NOMO-1 (cell line): ENCODE measurements at regions not wholly inside any gene's neighbourhood (a gene's known extent, or its start where the extent isn't known, plus 50 kb on each side); places are given as distances from the start of the nearest gene placed in this dataset.
"Not testable (repeated sequence)": the region's sequence is repeated elsewhere in the genome, so short reads cannot be mapped to it uniquely, and the experiment has no call there.

Experiments used
- DNase-seq, 2 experiments: peaks; one replicate each; lab custom pipeline; 2025; ENCODE audit not compliant: unreplicated experiment in 2 of 2; lab: John Stamatoyannopoulos, UW

DNA sequence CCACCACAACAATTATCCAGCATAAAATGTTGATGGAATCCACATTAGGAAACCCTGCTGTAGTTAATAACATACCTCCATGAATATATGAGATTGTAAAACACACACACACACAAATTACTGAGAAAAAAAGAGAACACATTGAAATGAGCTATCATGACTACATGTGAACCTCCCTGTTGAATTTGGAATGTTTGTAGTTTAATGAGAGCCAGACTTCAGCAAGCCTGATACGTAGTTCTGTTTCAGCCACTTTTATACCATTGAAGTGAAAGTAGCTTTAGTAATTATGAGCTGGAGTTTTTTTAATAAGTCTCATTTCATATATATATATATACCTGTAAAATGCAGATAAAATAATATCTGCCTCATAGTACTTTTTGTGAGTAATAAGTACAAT is 1146.4 kb downstream of the NAALADL2 start:
- DNase-seq: no peak

DNA sequence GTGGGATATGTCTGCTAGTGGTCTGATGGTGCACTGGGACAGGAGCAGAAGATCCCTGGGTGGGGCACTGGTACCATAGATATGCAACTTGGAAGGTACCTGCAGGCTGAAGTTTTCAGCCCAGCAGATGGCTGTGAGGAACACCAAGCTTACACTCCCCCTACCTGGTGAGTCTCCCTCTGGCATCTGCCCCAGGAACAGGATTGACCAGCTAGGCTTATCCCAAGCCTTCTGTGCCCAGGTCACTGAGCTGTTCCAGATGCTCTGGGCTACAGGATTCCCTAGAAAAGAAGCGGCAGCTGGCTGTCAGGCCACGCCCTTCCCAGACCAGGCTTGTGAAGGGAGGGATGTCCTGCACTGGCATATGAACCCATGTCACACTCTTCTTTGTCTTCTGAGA is 1130.0 kb downstream of the NAALADL2 start:
- DNase-seq: no peak

DNA sequence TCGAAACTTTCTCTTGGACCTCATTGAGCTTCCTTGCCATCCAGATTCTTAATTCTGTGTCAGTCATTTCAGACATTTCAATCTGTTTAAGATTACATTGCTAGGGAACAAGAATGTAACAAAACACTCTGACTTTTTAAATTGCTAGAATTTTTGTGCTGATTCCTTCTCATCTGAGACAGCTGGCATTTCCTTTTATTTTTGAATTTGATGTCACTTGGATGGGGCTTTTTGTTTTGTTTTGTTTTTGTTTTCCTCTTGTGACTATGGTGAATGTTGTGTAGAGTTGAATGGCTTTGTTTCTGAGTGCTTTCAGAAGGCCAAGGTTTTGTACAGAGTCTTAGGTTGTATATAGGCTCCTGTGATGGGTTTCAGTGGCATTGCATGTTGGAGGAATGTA is 1129.3 kb downstream of the NAALADL2 start:
- no peak for DNase-seq

DNA sequence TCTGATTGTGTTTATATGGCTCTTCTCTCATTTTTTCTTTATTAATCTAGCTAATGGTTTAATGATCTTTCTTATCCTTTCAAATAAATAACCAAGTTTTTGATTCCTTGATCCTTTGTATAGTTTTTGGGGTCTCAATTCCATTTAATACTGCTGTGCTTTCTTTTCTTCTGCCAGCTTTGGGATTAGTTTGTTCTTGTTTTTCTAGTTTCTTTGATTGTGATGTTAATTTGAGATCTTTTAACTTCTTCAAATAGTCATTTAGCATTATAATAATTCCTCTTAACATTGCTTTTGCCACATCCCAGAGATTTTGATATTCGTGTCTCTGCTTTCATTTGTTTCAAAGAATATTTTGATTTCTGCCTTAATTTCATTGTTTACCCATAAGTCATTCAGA is 1126.6 kb downstream of the NAALADL2 start:
- no peak for DNase-seq

DNA sequence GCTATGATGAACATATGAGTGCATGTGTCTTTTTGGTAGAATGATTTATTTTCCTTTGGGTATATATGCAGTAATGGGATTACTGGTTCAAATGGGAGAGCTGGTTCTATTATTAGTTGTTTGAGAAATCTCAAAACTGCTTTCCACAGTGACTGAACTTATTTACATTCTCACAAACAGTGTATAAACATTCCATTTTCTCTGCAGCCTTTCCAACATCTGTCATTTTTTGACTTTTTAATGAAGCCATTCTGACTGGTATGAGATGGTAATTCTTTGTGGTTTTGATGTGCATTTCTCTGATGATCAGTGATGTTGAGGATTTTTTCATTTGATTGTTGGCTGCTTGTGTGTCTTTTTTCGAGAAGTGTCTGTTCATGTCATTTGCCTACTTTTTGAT is 1124.2 kb downstream of the NAALADL2 start:
- DNase-seq: no peak

DNA sequence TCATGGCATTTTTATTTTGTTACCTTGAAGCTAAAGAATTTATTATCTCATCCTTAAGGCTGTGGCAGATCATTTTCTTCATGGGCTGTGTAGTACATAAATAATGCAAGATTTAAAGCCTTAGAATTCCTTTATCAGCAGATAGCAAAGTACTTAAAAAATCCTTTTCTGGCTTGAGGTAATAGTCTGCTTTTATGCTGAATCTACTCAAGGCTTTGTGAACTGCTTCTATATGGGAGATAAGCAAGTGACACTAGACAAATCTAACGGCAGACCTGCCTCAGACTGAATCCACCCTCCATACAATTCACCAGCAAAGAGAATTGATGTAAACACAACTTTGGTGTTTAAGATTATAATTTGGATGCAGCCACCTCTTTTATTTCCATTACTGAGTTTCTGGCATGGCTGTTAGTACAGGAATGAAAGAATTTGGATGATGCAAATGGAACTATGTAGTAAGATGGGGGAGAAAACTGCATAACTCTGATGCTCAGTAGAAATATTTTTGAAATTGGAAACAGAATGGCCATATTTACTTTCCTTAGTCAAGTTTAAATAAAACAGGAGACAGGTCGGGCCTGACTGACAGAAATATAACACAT is 1121.5 kb downstream of the NAALADL2 start:
- no peak for DNase-seq

DNA sequence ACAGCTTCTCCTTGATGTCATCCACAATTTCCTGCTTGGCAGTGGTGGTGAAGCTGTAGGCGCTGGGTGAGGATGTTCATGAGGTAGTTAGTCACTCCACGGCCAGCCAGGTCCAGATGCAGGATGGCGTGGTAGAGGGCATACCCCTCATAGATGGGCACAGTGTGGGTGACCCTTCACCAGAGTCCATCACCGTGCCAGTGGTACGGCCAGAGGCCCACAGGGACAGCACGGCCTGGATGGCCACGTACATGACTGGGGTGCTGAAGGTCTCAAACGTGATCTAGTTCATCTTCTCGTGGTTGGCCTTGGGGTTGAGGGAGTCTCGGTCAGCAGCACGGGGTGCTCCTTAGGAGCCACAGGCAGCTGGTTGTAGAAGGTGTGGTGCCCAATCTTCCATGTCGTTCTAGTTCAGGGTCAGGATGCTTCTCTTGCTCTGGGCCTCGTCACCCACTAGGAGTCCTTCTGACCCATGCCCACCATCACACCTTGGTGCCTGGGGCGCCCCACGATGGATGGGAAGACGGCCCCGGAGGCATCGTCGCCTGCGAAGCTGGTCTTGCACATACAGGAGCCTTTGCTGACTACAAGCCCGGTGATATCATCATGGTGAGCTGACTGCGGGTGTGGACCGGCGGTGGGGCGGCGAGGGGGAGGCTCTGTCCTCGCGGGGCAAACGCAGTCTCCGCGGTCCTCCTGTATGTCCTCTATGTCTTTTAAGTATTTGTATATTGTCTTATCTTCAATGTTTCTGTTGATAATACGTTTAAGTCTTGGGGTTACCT is 1119.0 kb downstream of the NAALADL2 start:
- no peak for DNase-seq

DNA sequence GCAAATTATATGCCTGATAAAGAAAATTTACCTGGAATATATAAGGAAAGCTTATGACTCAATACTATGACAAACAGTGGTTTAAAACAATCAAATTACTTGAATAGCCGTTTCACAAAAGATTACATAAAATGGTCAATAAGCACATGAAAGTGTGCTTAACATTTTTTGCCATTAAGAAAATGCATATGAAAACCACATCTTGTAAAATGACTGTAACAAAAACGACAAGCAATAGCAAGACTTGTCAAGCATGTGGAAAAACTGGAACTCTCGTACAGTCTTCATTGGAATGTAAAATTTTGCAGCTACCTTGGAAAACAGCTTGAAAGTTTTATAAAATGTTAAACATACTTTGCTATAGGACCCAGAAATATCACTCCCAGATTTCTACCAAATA is 1110.3 kb downstream of the NAALADL2 start:
- no peak for DNase-seq

DNA sequence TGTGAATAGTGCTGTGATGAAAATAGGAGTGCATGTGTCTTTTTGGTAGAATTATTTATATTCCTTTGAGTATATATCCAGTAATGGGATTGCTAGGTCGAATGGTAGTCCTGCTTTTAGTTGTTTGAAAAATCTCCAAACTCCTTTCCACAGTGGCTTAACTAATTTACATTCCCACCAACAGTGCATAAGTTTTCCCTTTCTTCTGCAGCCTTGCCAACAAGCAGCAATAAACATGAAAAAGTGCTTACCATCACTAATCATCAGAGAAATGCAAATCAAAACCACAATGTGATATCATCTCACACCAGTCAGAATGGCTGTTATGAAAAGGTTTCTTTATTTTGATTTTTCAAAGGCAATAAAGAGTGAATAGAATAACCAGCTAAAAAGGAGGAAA is 1105.9 kb downstream of the NAALADL2 start:
- DNase-seq: no peak

DNA sequence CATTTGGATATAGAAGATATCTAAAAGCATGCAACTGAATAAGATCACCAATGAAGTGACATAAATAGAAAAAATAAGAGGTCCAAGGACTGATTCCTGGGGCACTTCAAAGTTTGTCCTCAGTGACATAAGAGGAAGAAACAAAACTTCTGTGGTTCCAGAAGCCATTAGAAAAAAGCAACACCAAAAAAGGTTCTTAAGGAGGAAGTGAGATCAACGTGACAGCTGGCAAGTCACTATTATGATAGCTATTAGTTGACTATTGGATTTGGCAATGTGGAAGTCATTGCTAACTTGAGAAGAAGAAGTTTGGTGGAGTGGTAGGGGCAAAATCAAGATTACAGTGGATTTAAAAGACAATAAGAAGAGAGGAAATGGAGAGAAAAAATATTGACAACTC is 1098.3 kb downstream of the NAALADL2 start:
- DNase-seq: peak in 1 of 2 experiments; percentile 43

DNA sequence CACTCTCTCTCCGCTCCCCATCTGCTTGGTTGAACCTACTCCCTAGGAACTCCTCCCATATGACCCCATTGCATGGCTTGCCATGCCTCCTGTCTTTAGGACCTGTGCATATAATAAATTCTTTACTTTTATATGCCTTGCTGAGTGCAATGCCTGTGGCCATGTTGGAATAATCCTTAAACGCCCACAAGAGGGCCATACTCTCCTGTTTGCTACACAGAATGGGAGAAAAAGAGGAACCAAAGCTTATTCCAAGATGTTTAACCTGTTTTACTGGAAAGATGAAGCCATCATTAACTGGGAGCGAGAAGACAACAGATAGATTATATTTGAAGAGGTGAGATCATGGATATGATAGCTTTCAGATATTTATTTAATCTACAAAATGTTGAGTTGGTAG is 1097.8 kb downstream of the NAALADL2 start:
- no peak for DNase-seq

DNA sequence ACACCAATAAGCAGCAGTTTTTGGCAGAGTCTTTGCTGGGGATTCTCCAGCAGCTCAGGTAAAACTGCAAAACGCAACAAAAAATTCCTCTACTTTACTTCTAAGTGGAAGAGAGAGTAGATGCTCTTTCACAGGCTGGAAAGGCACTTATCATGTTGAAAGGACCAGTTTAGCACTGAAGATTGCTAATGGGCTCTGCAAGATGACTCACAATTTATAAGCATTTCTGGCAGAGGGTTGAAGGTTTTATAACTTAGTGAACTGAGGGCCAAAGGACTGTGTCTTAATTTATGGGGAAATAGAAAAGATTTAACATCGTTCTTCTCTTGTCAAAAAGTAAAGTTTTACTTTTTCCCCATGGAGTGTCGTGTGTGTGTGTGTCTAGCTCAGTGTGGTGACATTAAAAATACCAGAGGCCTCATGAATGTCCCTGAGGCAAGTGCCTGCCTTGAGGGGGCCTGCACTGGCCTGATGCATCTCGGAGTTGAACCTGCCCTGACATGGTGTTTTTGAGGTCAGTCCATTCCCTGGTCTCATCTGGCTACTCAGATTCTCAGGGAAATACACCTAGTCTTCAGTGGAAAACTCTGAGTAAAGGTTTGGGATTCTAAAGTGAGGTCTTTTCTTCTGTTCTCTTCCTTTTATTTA is 1092.0 kb downstream of the NAALADL2 start:
- DNase-seq: no peak

DNA sequence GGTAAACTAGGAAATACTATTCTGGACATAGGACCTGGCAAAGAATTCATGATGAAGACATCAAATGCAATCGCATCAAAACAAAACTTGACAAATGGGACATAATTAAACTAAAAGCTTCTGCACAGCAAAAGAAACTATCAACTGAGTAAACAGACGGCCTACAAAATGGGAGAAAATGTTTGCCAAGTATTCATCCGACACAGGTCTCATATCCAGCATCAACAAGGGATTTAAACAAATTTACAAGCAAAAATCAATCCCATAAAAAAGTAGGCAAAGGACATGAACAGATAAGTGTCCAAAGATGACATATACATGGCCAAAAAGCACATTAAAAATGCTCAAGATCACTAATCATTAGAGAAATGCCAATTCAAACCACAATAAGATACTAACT is 1088.9 kb downstream of the NAALADL2 start:
- no peak for DNase-seq

DNA sequence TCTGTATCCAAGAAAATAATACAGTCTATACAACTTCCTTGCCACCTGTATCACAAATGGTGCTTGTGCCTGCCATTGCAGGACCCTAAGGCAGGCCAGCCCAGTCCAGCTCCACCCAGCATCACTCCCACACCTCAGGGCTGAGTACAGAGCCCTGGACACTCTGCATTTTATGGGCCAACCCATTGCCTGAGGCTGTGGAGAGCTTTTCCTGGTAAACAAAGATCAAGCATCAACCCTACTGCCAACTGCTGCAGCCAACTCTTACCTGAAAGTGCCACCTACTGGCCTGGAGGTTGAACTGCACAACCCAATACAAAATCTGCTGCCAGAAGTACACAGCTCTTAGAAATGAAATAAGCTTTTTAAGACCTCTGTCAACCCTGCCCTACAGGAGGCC is 1082.2 kb downstream of the NAALADL2 start:
- DNase-seq: peak in 1 of 2 experiments; percentile 4

DNA sequence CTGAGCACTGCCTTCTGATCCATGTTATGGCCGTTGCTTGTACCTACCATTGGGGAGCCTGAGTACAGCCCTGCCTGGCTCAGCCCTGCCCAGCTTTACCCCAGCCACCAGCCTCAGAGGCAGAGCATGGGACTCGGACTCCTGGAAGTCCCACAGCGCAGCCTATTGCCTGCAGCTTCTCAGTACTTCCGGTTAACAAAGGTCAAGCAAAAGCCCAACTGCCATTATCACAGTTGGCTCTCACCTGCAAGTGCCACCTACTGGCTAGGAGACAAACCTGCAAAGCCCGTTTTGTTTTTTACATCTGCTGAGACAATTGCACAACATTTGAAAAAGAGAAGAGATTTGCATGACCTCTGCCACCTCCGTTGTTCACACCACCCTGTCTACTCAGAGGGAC is 1081.7 kb downstream of the NAALADL2 start:
- DNase-seq: no peak

DNA sequence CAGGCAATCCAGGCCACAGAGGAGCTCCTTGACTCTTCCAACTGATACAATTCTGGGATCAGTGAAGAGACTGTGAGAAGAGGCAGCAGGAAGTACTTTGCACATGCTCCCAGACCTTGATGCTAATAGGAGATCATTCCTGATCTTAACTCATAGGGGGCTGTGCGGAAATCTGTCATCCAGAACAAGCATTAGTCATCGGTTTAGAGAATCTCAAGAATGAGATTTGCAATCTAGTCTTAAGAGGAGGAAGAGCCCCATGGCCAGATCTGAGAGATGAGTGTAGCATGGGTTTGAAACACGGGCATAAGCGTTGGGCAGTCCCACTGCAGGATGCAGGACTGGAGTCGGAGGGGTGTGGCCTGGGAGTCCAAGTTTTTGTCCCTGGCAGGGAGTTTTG is 1081.1 kb downstream of the NAALADL2 start:
- no peak for DNase-seq

DNA sequence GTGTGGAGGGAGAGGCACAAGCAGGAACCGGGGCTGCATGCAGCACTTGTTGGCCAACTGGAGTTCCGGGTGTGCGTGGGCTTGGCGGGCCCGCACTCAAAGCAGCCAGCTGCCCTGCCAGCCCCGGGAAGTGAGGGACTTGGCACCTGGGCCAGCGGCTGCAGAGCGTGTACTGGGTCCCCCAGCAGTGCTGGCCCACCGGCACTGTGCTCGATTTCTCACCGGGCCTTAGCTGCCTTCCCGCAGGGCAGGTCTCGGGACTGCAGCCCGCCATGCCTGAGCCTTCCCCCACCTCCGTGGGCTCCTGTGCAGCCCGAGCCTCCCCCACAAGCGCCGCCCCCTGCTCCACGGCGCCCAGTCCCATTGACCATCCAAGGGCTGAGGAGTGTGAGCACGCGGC is 1078.2 kb downstream of the NAALADL2 start:
- DNase-seq: not testable (repeated sequence)

DNA sequence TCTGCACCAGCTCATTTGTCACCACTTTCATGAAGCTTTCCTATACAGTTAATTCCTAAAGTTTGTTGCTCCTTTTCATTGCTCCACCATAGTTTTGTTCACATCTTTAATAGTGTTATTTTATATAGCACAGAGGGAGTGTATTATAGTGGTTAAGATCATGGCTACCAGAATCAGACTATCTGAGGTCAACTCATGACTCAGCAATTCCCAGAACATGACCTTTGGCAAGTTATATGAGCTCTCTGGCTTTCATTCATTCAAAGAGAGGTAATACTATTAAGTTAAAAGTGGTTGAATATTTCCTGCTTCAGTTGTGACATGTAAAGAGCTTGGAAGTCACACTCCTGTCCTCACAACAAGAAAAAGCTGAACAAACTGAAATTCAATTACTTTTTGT is 1073.5 kb downstream of the NAALADL2 start:
- no peak for DNase-seq

DNA sequence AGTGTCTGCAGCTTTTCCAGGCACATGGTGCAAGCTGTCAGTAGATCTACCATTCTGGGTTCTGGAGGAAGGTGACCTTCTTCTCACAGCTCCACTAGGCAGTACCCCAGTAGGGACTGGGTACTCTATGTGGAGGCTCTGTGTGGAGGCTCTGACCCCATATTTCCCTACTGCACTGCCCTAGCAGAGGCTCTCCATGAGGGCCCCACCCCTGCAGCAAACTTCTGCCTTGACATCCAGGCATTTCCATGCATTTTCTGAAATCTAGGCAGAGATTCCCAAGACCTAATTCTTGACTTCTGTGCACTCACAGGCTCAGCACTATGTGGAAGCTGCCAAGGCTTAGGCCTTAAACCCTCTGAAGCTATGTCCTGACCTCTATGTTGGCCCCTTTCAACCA is 1060.0 kb downstream of the NAALADL2 start:
- no peak for DNase-seq

DNA sequence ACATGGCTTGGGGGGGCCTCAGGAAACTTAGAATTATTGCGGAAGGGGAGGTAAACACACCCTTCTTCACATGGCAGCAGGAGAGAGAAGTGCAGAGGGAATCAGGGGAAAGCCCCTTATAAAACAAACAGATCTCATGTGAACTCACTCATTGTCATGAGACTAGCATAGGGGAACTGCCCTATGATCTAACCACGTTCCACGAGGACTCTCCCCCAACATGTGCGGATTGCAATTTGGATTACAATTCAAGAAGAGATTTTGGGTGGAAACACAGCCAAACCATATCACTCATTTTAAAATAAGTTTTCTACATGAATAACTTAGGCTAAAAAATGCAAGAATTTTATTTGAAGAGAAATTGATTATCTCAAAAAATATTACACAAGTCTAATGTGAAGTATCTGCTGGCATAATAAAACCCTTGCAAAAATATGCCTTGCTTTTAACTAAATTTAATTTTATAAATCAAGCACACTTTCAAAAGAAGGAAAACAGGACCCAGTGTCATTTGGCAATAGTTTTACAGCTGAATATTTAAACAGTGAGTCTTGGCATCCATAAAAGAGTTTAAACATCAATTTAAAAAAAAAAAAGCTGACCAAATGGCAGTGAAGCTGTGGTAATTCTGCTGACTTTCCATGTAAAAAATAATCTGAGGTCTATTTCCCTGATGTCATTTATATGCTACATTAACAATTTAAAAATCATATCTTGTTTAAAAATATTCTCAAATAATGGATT is 1057.2 kb downstream of the NAALADL2 start:
- DNase-seq: no peak

DNA sequence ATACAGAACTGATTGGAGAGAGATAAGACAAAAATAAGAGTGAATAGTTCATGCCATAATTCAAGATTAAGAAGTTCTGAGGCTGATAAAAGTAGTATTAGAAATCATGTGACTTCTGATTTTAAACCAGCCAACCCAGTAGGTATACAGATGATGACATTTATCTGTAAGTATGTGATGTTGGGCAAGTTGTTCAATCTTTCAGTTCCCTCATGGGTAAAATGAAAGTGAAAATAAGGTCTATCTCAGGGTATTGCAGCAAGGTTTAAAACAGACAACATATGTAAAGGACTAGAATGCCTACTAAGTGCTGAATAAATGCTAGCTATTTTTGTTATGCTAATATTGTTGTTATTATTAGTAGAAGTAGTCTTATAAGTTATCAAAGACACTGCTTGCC is 1055.7 kb downstream of the NAALADL2 start:
- no peak for DNase-seq
